Hepatocyte (in vitro differentiated cells): ENCODE measurements at regions not wholly inside any gene's neighbourhood (a gene's known extent, or its start where the extent isn't known, plus 50 kb on each side); places are given as distances from the start of the nearest gene placed in this dataset.
A peak's percentile ranks its signal among the peaks of the same experiment; 100 is the strongest.

Source experiments
- DNase-seq: peaks from one replicate; pipeline ENCODE4 v3.0.0-alpha.2; 2016; ENCODE audit warnings: low spot score
- H2AFZ ChIP-seq: fragments of 200-600 bp; sonication (generic); 2 replicates; pipeline ENCODE4 v1.6.0; 2016; ENCODE audit warnings: antibody characterized with exemption, mild to moderate bottlenecking
- H3K27ac ChIP-seq: fragments of 200-600 bp; sonication (generic); 2 replicates; pipeline ENCODE4 v1.5.1; 2016; ENCODE audit warnings: mild to moderate bottlenecking
- H3K27me3 ChIP-seq: fragments of 200-600 bp; sonication (generic); 2 replicates; pipeline ENCODE4 v1.6.1; 2016
- H3K36me3 ChIP-seq: fragments of 200-600 bp; sonication (generic); replicated peaks from 2 replicates; pipeline ENCODE4 v1.5.1; 2016; ENCODE audit warnings: low read depth; ENCODE audit not compliant: insufficient read depth
- H3K4me1 ChIP-seq: fragments of 200-600 bp; sonication (generic); 2 replicates; pipeline ENCODE4 v1.5.1; 2016; ENCODE audit warnings: mild to moderate bottlenecking, moderate library complexity; ENCODE audit not compliant: insufficient read depth
- H3K4me2 ChIP-seq: fragments of 200-600 bp; sonication (generic); 2 replicates; pipeline ENCODE4 v1.6.0; 2016
- H3K4me3 ChIP-seq: fragments of 200-600 bp; sonication (generic); 2 replicates; pipeline ENCODE4 v1.5.1; 2016; ENCODE audit warnings: mild to moderate bottlenecking
- H3K79me2 ChIP-seq: fragments of 200-600 bp; sonication (generic); 2 replicates; pipeline ENCODE4 v1.6.0; 2017; ENCODE audit warnings: mild to moderate bottlenecking
- H3K9me2 ChIP-seq: fragments of 200-600 bp; sonication (generic); replicated peaks from 2 replicates; pipeline ENCODE4 v1.6.0; 2017; ENCODE audit warnings: mild to moderate bottlenecking; ENCODE audit not compliant: insufficient read depth
- H3K9me3 ChIP-seq: fragments of 200-600 bp; sonication (generic); 2 replicates; pipeline ENCODE4 v1.5.1; 2016; ENCODE audit warnings: low read depth, mild to moderate bottlenecking
- H4K20me1 ChIP-seq: fragments of 200-600 bp; sonication (generic); 2 replicates; pipeline ENCODE4 v1.6.0; 2016; ENCODE audit warnings: mild to moderate bottlenecking; ENCODE audit not compliant: insufficient read depth, poor library complexity, severe bottlenecking
- EZH2 ChIP-seq: fragments of 200-600 bp; sonication (generic); IDR thresholded peaks from 2 replicates; pipeline ENCODE4 v1.6.1; 2016; ENCODE audit warnings: antibody characterized with exemption, mild to moderate bottlenecking, borderline replicate concordance
- EZH2phosphoT487 ChIP-seq: fragments of 200-600 bp; sonication (generic); IDR thresholded peaks from one replicate; pipeline ENCODE4 v1.6.1; 2018; ENCODE audit warnings: antibody characterized with exemption, mild to moderate bottlenecking, low read depth, moderate library complexity; ENCODE audit not compliant: unreplicated experiment, severe bottlenecking
- WGBS: methylation state at CpG from one replicate; pipeline ENCODE4 v1.1.6; 2016; ENCODE audit warnings: low lambda C conversion rate; ENCODE audit errors: missing lambda C conversion rate; 5-methylcytosine and 5-hydroxymethylcytosine counted together
- TF ChIP-seq, protein P1 (sequence below): fragments of 200-600 bp; sonication (generic); IDR thresholded peaks from 2 replicates; pipeline ENCODE4 v1.5.1; 2016; ENCODE audit warnings: antibody characterized with exemption, mild to moderate bottlenecking; ENCODE audit not compliant: poor library complexity

DNA sequence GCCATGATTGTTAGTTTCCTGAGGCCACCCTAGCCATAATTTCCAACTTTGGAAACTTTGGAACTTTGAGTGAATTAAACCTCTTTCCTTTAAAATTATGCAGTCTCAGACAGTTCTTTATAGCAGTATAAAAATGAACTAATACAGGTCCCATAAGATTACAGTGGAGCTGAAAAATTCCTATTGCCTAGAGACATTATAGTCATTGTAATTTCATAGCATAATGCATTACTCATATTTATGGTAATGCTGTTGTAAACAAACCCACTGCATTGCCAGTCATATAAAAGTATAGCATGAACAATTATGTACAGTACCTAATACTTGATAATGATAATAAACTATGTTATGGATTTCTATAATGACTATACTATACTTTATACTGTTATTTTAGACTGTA, 88.0 kb upstream of the TMEM229A start:
- Histone ChIP-seq H3K27ac (no peak overlapping the region), H3K79me2 (no peaks in the 10 kb centered on the region), H3K9me3 (no peaks in the 10 kb centered on the region), H3K4me1 (no peaks in the 10 kb centered on the region), H3K9me2 (no peaks in the 10 kb centered on the region), H3K27me3 (no peaks in the 10 kb centered on the region), H2AFZ (no peak overlapping the region), H3K36me3 (no peaks in the 10 kb centered on the region), H3K4me3 (no peak overlapping the region), H3K4me2 (no peak overlapping the region), H4K20me1 (no peaks in the 10 kb centered on the region)
- no peak for DNase-seq
- TF ChIP-seq EZH2phosphoT487, result no peak
- TF ChIP-seq, protein P1, sequence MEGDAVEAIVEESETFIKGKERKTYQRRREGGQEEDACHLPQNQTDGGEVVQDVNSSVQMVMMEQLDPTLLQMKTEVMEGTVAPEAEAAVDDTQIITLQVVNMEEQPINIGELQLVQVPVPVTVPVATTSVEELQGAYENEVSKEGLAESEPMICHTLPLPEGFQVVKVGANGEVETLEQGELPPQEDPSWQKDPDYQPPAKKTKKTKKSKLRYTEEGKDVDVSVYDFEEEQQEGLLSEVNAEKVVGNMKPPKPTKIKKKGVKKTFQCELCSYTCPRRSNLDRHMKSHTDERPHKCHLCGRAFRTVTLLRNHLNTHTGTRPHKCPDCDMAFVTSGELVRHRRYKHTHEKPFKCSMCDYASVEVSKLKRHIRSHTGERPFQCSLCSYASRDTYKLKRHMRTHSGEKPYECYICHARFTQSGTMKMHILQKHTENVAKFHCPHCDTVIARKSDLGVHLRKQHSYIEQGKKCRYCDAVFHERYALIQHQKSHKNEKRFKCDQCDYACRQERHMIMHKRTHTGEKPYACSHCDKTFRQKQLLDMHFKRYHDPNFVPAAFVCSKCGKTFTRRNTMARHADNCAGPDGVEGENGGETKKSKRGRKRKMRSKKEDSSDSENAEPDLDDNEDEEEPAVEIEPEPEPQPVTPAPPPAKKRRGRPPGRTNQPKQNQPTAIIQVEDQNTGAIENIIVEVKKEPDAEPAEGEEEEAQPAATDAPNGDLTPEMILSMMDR, result no peak
- no peak for TF ChIP-seq EZH2

DNA sequence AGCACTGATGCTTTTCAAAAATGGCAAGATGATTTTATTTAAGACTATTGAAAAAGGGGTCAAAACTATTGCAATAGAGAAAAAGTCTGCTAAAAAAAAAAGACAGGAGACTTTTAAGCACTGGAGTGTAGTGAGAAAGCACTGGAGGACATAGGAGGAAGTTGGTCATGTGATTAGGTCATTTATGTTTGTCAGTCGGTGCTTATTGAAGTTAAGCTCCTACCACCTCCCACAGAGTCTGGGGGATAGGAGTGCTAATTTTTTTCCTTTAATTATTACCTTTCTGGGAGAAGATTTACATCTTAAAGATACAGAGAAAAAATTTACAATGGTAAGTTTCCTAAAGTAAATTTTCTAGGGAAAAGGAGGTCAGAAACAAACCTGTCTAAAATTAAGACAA, 80.2 kb upstream of the TMEM229A start:
- peak; percentile 10 for DNase-seq
- 10% methylated on average over 1 of the region's 1 CpG for WGBS
- Histone ChIP-seq H3K4me2 (peak overlapping the region; percentile 39), H3K36me3 (no peaks in the 10 kb centered on the region), H2AFZ (no peak overlapping the region), H3K4me1 (no peaks in the 10 kb centered on the region), H3K27me3 (no peaks in the 10 kb centered on the region), H3K9me2 (no peaks in the 10 kb centered on the region), H4K20me1 (no peaks in the 10 kb centered on the region), H3K9me3 (no peaks in the 10 kb centered on the region), H3K4me3 (no peak overlapping the region), H3K79me2 (no peaks in the 10 kb centered on the region), H3K27ac (no peak overlapping the region)
- TF ChIP-seq EZH2, result no peak
- no peak for TF ChIP-seq EZH2phosphoT487
- TF ChIP-seq, protein P1, result no peak

- H3K79me2 ChIP-seq, result no peaks in the 10 kb centered on the region
- no peaks in the 10 kb centered on the region for H3K4me1 ChIP-seq
- TF ChIP-seq EZH2 (no peak), EZH2phosphoT487 (no peak)
- TF ChIP-seq, protein P1, result no peak
- H3K27ac ChIP-seq, result no peak overlapping the region
- H3K4me2 ChIP-seq, result no peak overlapping the region
- no peak overlapping the region for H3K4me3 ChIP-seq
- H3K36me3 ChIP-seq, result no peaks in the 10 kb centered on the region
- no peaks in the 10 kb centered on the region for H3K27me3 ChIP-seq
- H4K20me1 ChIP-seq, result no peaks in the 10 kb centered on the region
- no peak for DNase-seq
- no peaks in the 10 kb centered on the region for H3K9me3 ChIP-seq
- no peaks in the 10 kb centered on the region for H3K9me2 ChIP-seq
- no peak overlapping the region for H2AFZ ChIP-seq
- 52% methylated on average over 2 of the region's 2 CpGs for WGBS
Measured at GRCh38 chr7:124106575-124106974, 73.7 kb upstream of the TMEM229A start.

DNA sequence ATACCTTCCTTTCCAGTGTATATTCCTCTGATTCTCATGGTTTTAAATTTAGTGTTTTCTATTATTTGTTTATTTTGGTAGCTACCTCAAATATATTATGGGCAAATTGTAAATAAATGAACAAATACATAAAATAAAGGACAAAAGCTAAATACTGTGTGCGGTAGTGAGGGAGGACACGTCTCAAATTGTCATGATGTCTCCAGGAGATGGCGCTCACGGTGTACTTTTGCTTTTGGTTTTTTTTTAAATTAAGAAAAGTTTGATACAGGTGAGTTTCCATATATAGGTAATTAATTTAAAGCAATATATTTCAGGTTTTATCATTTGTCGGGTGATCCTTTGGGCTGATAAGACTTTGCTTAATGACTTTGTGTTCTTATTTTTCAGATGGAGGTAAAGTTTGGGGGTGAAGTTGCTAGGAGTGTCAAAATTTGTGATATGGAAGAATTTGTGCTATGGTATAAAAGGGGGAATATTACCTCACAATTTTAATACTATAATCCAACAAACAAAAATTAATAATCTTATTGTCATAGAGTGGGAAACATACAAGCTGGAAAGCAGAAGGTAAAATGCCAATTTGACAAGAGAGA, 68.4 kb upstream of the TMEM229A start:
- Histone ChIP-seq H3K4me1 (no peaks in the 10 kb centered on the region), H4K20me1 (no peaks in the 10 kb centered on the region), H3K79me2 (no peaks in the 10 kb centered on the region), H3K4me2 (no peak overlapping the region), H3K4me3 (no peak overlapping the region), H3K27ac (no peak overlapping the region), H2AFZ (no peak overlapping the region), H3K27me3 (no peaks in the 10 kb centered on the region), H3K9me2 (no peaks in the 10 kb centered on the region), H3K36me3 (no peaks in the 10 kb centered on the region), H3K9me3 (no peaks in the 10 kb centered on the region)
- TF ChIP-seq, protein P1, result peak; percentile 62
- no peak for TF ChIP-seq EZH2
- DNase-seq, result peak; percentile 35
- 35% methylated on average over 5 of the region's 5 CpGs for WGBS
